NCI-H446 treated with DMSO at 0.1 percent for 48 hours (cell line): ENCODE measurements at regions not wholly inside any gene's neighbourhood (a gene's known extent, or its start where the extent isn't known, plus 50 kb on each side); places are given as distances from the start of the nearest gene placed in this dataset.
"Not testable (repeated sequence)": the region's sequence is repeated elsewhere in the genome, so short reads cannot be mapped to it uniquely, and the experiment has no call there.

ENCODE experiments used
- DNase-seq: peaks from one replicate; lab custom pipeline; 2025; lab: John Stamatoyannopoulos, UW

DNA sequence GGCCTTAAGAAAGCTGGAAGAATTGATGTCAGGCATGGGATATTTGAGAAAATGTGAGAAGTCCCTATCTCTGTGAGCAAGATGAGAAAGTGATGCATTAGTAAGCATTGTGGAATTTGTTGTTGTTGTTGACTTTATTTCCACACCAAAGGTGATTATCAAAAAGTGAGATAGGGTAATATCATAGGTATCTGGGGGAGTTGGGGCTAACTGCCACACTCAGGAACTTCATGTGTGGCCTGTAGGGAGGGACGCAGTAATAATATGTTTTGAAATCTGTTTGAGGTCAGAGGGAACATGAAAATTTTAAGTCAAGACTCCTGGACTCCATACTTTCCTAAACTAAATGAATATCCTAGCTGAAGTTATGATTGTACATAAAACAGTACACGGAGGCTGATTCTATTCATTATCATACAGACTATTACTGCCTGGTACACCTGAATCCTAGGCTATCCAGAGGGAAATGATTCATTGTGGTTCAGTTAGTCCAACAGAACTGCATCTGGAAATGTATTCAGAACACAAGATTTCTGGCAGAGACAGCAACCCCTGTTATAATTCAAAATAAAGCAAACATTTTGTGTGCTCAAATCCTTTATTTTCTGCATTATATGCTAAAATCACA lies 304.8 kb downstream of the CPS1 start:
- DNase-seq = no peak

DNA sequence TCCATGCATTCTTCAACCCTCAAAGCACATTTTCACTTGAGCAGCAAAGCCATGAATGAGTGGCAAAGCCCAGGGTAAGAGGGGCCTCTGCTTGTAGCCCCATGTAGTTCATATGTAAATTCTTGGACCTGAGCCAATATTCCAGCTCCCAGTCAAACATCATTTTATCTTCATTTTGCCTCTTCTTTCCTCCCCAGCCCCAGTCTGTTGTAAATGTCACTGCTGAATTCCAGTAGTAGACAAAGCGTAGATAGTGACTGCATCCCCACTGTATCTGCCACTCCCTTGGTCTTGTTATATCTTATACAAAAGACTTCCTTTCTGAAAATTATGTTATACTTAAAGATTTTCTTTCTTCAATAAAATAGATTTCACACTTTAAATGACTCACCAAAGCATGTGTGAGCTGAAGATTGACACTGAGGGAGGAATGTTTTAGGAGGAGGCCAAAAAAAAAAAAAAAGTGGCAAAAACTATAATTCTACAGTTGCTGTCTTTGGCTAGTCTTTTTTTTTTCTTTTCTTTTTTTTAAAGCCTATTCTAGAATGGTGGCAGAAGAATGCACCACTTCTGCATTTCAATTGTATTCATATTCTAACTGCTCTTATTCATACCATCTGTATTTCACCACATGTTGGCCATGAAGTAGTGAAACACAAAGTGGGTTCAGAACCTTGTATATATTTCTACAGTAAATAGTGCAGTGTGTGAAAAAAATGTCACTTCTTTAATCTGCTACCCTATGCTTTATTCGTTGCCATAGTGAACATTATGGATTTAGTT lies 306.1 kb downstream of the CPS1 start:
- no peak for DNase-seq

DNA sequence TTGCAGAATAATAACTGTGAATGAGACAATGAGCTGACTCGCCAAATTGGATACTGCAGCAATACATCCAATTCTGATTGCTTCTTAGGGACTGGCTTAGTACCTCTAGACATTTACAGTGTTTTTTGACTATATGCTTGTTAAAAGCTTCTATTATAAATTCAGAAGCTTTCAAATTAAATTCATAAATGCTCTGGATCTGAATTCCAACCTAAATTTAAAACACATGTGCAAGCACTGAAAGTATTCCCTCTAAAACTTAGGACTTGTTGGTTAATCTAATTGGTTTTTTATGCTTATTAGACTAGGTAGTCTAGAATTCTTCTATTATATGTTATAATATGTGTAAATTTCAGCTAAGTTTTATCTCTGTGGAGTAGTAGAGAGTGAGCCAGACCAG lies 306.9 kb downstream of the CPS1 start:
- DNase-seq = no peak

DNA sequence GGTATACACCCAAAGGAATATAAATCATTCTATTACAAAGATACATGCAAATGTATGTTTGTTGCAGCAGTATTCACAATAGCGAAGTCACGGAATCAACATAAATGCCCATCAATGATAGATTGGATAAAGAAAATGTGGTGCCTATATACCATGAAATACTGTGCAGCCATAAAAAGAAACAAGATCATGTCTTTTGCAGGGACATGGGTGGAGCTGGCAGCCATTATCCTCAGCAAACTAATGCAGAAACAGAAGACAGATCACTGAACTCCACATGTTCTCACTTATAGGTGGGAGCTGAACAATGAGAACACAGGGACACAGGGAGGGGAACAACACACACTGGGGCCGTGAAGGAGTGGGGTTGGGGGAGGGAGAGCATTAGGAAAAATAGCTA lies 315.2 kb downstream of the CPS1 start:
- DNase-seq = not testable (repeated sequence)

DNA sequence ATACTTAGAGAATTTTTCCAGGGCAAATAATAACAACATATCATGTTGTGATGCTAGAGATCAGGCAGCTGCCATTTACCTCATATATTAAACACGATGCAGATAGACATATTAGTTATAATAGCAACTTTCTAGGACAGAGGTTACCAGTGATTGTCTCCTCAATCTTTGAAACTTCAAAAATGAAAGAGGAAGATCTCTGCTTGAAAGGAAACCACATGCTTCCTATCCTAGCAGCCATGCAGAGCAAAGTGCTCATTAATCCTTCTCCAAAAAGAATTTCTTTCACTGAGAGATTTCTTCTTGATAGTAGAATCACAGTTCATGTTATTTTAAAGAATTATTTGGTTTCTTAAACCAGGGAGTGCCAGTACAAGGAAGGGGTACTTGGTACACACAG lies 317.2 kb downstream of the CPS1 start:
- DNase-seq = no peak

DNA sequence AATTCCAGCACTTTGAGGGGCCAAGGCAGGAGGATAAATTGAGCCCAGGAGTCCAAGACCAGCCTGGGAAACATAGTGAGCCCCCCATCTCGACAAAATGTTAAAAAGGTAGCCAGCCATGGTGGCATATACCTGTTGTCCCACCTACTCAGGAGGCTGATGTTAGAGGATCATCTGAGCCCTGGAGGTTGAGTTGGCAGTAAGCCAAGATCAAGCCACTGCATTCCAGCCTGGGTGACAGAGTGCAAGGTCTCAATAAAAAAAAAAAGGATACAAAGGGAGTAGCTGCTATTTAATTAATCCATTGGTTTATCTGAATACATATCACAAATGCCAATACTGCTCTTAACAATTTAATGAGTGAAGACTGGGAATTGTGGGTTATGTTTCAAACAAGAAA lies 327.8 kb downstream of the CPS1 start:
- DNase-seq = no peak

DNA sequence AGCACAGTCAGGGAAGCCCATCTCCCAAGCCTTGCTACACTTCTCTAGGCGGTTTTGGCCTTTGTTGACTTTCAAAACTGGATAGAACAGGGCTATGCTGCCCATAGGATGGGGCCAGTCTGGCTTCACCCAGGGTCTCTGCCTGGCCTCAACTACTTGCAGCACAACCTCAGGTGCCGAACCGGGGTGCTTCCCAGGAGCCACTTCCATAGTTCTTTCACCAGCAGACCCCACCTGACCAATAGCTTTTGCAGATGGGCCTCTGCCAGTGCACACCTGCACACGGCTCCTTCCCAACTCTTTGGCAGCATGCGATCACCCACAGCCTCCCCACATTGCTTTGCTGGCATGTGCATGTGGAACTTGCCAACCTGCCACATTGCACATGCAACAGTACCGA lies 331.6 kb downstream of the CPS1 start:
- no peak for DNase-seq

DNA sequence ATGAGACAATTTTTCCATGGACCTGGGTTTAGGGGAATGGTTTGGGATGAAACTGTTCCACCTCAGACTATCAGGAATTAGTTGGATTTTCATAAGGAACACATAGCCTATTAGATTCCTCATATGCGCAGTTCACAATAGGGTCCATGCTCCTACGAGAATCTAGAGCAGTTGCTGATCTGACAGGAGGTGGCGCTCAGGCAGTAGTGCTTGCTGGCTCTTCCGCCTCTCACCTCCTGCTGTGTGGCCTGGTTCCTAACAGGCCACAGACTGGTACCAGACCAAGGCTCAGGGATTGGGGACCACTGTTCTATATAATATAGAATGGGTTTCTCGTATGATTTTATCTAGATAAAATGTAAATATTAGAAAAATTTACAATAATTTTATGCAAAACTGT lies 338.7 kb downstream of the CPS1 start:
- DNase-seq = no peak

DNA sequence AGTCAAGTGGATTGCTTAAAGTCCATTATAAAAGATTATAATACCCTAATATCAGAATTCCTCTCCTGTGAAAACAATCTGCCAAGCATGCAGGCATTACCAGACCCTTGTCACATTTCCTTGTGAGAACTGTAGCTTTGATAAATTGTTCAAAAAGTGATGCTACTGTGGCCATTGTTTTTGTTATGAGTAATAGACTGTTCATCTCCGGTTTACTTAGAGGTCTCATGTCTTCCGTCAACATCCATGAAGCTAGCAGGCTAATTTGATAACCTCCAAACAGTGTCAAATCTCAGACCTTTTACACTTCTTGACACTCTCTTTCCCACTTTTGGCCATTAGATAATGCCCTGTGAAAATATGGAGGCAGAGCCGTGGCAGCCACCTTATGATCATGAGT lies 342.7 kb downstream of the CPS1 start:
- no peak for DNase-seq

DNA sequence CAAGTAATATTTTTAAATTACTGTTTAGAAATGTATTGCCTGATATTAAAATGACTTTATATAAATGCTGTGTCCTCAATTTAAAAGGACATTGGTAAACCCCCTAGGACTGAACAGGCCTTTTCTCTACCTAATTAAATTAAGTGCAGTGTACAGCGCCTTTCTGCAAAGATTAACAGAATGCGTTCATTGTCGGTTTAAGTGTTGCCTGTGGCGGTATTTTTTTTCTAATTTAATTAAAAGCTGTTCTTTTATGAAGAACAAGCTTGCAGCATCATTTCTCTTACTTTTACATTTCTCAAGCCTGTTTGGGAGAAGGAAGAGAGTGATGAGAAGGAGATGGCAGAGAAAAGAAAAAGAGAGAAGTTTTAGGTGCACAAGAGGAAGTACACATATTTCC lies 344.9 kb downstream of the CPS1 start:
- no peak for DNase-seq

DNA sequence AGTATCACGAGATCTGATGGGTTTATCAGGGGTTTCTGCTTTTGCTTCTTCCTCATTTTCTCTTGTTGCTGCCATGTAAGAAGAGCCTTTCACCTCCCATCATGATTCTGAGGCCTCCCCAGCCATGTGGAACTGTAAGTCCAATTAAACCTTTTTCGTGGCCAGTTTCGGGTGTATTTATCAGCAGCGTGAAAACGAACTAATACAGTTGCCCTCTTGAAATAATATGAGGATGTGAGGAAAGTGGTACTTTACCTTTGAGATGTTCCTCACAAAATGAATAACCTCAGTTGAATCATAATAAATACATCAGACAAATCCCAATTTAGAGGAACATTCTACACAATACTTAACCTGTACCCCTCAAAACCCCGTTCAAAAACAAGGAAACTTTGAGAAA lies 356.4 kb downstream of the CPS1 start:
- DNase-seq = no peak

DNA sequence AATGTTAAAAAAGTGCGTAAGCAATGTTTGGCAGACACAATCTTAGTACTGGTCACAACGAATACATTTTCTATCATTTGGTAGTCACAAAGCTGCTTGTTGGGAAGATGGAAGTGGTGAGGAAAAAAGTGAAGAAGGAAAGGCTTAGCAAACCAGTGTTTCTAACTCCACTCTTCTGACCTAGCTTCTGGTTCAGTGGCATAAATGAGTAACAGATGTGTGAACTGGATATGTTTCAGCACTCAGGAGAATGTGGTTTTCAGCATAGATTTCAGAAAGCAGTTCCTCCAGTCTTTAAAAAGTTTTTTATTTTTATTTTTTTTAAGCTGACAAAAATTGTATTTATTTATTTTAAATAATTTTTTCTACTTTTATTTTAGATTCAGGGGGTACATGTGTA lies 357.1 kb downstream of the CPS1 start:
- no peak for DNase-seq

DNA sequence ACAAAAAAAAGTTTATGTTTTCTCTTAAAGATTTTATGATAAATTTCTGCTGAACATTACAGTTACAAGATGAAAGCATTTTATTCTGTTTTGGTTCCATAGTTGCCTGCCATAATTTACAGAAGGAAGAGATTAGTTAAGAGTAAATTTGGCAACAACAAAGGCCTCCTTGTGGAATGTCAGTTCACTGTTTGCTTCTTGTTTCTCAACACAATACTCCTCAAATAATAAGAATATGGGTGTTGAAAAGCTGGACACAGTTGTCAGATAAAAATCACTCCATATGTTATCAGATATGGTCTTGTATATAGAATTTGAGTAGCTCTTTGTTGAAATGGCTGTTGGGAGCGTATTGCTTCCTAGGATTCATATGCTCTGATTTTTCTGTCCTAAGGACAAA lies 359.5 kb downstream of the CPS1 start:
- no peak for DNase-seq

DNA sequence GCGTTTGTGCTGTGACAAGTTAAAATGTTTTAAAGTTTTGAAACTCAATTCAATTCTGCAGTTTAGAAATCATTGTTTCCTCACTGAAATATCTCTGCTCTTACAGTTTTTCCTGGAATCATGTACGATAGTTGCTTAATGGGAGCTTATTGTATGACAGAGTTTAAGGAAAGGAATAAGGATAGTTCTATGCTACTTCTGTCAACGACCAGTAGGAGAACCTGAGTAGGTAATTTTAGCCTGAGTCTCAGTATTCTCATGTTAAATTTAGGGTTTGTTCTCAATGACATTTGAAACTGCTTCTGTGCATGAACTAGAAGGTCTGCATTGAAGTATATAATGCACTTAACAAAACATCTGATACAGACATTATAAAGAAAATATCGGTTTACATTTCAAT lies 361.1 kb downstream of the CPS1 start:
- no peak for DNase-seq

DNA sequence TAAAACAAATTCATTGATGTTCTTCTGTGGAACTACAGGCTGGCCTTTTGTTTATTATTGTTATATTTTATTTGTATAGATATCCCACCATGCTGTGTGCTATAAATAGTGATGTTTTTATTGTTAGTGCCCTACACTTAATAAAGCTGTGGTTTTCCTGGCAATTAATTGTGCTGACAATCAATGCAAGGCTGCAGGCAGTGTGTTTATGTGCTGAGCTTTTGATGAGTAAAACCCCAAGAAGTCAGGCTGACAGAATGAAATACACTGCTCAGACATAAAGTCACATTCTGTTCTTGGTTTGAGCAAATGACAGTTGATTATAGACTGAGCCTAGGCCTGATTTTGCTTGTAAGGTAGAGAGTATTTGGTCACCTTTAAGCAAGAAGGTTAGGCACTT lies 362.7 kb downstream of the CPS1 start:
- DNase-seq = no peak

DNA sequence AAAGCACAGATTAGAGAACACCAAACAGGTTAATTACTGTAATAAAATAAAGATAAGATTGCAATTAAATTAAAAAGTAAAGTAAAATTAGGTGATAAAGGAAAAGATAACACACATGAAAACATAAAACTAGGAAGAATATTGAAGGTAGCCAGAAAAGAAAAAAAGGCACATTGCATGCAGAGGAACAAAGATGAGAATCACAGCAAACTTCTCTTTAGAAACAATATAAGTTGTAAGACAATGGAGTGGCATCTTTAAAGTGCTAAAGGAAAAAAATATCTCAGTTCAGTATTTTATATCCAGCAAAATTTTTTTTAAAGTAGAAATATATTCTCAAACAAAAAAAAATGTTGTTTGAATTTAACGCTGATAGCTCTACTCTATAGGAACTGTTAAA lies 366.0 kb downstream of the CPS1 start:
- DNase-seq = no peak

DNA sequence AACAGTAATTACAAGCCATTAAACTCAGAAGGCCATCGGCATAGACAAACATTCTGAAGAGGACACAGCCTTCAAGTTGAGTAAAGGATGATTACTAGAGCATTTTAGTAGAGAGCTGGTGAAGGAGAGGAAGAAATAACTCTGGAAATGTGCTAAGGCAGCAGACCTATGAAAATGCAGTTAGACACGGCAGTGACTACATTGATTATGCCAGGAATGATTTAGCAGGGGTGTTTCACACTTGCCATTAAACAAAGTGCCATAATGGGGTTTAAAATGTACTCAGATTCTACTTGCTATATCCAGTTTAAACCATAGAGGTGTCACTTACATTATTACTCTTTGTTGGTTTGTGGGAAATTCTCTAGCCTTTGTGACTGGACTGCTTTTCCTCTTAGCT lies 372.3 kb downstream of the CPS1 start:
- no peak for DNase-seq

DNA sequence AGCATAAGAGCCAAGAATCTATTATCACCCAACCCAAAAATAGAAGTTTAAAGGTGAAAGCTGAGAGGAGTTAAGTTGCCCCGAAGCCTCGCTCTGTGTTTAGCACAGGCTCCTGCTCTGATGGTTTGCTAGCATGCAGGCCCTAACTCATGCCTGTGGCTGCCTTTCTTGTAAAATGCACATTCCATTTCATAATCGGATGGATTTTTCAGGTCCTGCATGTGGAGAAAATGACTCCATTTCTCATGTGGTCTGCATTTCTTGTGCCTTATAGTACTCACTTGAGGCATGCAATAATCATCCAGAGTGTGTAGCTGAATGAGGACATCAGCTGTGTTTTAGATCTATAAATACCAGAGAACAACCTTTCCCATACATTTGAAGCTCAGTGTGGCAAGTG lies 381.8 kb downstream of the CPS1 start:
- no peak for DNase-seq

DNA sequence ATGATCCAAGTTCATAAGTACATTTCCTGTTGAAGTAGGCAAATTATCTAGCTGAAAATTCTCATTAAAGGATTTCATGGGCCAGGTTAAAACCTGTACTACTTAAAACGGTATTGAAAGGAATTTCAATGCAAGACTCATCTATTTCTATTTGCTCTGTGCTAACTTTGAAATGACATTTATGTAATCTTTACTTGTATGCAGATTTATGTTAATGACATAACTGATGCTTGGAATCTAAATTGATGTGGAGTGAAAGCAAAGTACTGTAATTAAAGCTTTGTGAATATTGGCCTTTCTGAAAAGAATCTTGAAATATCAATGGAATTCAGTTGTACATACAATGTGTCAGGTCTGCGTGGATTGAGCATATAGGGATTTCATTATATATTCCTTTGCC lies 390.0 kb downstream of the CPS1 start:
- DNase-seq = no peak

DNA sequence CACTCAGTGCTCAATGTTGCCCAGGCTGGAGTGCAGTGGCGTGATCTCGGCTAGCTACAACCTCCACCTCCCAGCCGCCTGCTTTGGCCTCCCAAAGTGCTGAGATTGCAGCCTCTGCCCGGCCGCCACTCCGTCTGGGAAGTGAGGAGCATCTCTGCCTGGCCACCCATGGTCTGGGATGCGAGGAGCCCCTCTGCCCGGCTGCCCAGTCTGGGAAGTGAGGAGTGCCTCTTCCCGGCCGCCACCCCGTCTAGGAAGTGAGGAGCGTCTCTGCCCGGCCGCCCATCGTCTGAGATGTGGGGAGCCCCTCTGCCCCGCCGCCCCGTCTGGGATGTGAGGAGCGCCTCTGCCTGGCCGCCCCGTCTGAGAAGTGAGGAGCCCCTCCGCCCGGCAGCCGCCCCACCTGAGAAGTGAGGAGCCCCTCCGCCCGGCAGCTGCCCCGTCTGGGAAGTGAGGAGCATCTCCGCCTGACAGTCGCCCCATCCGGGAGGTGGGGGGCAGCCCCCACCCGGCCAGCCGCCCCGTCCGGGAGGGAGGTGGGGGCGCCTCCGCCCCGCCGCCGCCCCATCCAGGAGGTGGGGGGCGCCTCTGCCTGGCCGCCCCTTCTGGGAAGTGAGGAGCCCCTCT lies 394.1 kb downstream of the CPS1 start:
- not testable (repeated sequence) for DNase-seq

DNA sequence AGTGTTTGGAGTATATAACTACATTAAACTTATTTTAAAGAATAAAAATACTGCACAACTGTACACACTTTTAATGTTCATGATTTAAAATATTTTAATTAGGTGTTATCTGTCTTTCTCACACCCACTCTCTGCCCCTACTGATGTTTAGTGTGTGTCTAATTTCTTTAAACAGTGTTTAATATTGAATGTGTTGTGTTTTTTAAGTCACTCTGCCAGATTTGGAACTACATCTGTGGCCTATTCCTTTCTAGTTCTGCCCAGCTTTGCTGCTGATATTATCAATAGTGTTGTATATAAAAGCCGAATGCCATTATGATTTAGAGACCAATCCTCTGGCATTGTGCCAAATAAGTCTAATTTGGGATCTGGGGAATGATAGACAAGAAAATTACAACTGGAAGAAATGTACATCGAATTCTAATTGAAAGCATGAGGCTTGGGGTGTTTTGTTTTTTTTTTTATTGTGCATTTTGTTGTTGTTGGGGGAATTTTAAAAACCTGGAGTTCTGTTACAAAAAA lies 398.0 kb downstream of the CPS1 start:
- DNase-seq = no peak

DNA sequence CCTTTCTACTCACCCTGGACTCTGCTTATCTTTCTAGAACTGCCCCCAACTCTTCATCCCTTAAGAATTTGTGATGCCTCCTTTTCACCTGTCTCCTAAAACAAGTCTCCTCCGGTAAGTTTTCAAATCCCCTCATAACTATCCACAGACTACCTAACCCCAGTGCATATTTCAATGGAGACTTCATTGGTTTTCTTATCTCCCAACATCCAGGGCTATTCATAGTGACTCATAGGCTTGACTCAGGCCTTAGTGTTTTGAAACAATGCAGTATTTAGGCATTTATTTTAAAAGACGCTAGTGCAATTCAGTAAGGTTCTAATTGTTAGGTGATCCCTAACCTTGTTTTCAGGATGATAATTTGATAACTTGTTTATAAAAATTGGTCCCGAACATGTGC lies 399.2 kb downstream of the CPS1 start:
- no peak for DNase-seq

DNA sequence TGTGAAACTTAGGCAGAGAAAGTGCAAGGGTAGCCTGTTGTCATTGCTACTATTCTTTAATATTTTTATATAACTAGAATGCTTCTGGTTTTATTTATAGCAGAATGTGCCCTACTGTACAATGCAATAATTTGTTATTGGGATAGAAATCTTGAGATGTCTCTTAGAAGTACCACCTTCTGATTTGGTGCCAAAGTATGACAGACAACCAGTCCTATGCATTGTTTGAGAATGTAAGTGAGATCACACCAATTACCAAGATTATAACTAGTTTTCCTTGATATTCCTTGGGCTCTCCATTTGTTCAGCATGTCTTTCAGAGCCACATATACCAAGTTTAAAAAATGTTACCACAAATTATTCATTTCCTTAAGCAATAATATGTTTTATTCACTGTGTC lies 399.7 kb downstream of the CPS1 start:
- no peak for DNase-seq
